T-helper 17 cell (primary cell): ENCODE measurements at regions not wholly inside any gene's neighbourhood (a gene's known extent, or its start where the extent isn't known, plus 50 kb on each side); places are given as distances from the start of the nearest gene placed in this dataset.

Source experiments
- ATAC-seq: fragments of 150-1000 bp; cut with Tn5 transposase; 2 replicates; pipeline ENCODE4 v1.10.0; 2021; ENCODE audit warnings: mild to moderate bottlenecking, moderate library complexity
- DNase-seq, 3 donors: peaks; one replicate each; pipeline versions ENCODE4 v3.0.0 to v3.0.0-alpha.2; 2020 to 2021
- H3K9me3 ChIP-seq: one replicate; pipeline ENCODE4 v1.7.0; 2013; ENCODE audit warnings: low read length, mild to moderate bottlenecking; ENCODE audit not compliant: control insufficient read depth, poor library complexity, severe bottlenecking
- H3K27ac Mint-ChIP-seq: one replicate; pipeline ENCODE4 v1.8.0; 2022; ENCODE audit warnings: mild to moderate bottlenecking, moderate library complexity, mixed read lengths
- H3K27me3 Mint-ChIP-seq: one replicate; pipeline ENCODE4 v1.8.0; 2022; ENCODE audit warnings: mixed read lengths
- H3K36me3 Mint-ChIP-seq: one replicate; pipeline ENCODE4 v1.8.0; 2022; ENCODE audit warnings: low read depth, mixed read lengths
- H3K4me1 Mint-ChIP-seq: one replicate; pipeline ENCODE4 v1.8.0; 2022; ENCODE audit warnings: mild to moderate bottlenecking, mixed read lengths
- H3K4me3 Mint-ChIP-seq: one replicate; pipeline ENCODE4 v1.8.0; 2022; ENCODE audit warnings: mild to moderate bottlenecking, moderate library complexity, mixed read lengths

DNA sequence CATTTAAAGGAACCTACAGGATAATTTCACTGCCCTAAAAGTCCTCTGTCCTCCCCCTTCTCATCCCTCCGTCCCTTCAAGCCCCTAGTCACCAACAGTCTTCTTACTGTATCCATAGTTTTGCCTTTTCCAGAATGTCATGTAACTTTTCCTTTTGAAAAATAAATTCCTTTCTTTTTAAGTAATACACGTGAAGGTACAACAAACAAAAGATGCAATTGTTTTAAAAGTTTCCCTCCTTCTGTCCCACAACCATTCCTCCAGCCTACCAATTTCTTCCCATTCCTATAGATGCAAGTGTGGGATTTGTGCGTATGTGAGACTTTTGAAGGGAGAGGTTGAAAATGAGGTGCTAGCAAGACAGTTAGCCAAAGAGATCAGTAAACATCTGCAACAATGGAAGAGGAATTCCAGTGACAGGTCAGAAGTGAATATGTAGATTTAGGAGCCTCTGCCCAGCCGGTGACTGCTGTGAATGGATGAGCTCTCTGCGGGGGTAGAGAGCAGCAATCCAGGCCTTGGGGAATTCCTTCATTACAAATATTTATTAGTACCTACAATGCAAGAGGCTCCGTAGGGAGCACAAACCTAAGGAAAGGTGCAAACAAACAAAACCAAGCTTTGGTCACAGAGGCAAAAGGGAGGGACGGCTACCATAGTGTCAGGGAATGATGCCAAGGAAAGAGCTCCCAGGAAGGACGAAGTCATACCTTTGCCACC is 243.6 kb downstream of the SKIDA1 start:
- Mint-ChIP-seq H3K4me3 (no peak overlapping the region), H3K27me3 (peaks cover 19% of the 10 kb centered on the region), H3K27ac (no peak overlapping the region), H3K4me1 (peaks cover 2% of the 10 kb centered on the region), H3K36me3 (no peaks in the 10 kb centered on the region)
- DNase-seq (no peak), ATAC-seq (no peak)
- H3K9me3 ChIP-seq = no peaks in the 10 kb centered on the region

DNA sequence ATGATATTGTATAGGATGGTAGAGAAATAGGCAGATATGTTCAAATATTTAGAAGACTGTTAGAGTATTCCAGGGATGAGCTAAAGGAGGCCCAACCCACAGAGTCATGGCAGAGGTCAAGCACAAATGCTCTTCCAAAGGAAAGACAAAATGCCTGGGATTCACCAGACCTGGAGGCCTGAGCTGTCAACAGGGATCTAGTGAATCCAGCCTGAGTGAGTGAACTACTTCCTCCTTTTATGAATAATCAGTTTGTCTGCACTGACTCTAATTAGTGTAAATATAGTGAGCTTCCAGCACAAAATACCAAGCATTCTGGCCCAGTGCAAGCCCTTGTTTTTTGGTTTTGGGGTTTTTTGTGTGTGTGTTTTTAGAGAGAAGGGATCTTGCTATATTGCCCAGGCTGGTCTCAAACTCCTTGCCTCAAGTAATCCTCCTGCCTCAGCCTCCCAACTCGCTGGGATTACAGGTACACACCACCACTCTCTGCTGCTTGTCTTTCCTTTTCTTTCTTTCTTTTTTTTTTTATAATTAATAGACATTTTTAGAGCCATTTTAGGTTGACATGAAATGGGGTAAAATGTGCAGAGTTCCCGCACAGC is 244.4 kb downstream of the SKIDA1 start:
- peaks cover 2% of the 10 kb centered on the region for H3K4me1 Mint-ChIP-seq
- DNase-seq (no peak), ATAC-seq (no peak)
- no peaks in the 10 kb centered on the region for H3K36me3 Mint-ChIP-seq
- no peak overlapping the region for H3K27ac Mint-ChIP-seq
- H3K4me3 Mint-ChIP-seq = no peak overlapping the region
- H3K9me3 ChIP-seq = no peaks in the 10 kb centered on the region
- H3K27me3 Mint-ChIP-seq = peaks cover 18% of the 10 kb centered on the region

DNA sequence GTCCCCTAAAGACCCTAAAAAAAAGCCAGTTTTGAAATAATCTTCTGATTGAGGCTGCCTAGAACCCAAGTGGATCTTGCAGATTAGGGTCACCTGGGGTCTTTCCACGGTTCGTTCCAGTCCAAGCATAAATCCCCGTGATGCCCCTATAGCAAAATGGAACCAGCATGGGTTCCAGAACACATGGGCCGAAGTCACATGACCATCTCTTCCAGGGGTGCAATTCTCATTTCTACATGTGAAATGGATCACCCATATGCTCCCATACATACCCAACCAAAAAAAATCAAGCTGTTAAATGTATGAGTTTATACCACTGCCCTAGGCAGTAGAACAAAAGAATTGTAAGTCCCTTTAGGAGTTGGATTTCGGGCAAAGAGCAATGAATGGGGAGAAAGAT is 245.4 kb downstream of the SKIDA1 start:
- Mint-ChIP-seq H3K27me3 (peaks cover 9% of the 10 kb centered on the region), H3K4me1 (peaks cover 2% of the 10 kb centered on the region), H3K4me3 (no peak overlapping the region), H3K27ac (no peak overlapping the region), H3K36me3 (no peaks in the 10 kb centered on the region)
- ATAC-seq = no peak
- no peak for DNase-seq
- no peaks in the 10 kb centered on the region for H3K9me3 ChIP-seq

DNA sequence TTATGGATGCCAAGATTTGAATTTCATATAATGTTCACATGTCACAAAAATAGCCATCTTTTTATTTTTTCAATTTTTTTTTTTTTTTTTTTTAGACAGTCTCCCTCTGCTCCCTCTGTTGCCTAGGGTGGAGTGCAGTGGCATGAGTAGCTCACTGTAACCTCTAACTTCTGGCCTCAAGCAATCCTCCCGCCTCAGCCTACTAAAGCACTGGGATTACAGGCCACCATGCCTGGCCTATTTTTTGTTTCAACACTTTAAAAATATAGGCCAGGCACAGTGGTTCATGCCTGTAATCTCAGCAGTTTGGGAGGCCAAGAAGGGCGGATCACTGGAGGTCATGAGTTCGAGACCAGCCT is 246.3 kb downstream of the SKIDA1 start:
- peaks cover 2% of the 10 kb centered on the region for H3K4me1 Mint-ChIP-seq
- H3K9me3 ChIP-seq = no peaks in the 10 kb centered on the region
- no peak overlapping the region for H3K4me3 Mint-ChIP-seq
- DNase-seq = no peak
- no peak overlapping the region for H3K27ac Mint-ChIP-seq
- no peaks in the 10 kb centered on the region for H3K36me3 Mint-ChIP-seq
- no peak for ATAC-seq
- peaks cover 9% of the 10 kb centered on the region for H3K27me3 Mint-ChIP-seq

DNA sequence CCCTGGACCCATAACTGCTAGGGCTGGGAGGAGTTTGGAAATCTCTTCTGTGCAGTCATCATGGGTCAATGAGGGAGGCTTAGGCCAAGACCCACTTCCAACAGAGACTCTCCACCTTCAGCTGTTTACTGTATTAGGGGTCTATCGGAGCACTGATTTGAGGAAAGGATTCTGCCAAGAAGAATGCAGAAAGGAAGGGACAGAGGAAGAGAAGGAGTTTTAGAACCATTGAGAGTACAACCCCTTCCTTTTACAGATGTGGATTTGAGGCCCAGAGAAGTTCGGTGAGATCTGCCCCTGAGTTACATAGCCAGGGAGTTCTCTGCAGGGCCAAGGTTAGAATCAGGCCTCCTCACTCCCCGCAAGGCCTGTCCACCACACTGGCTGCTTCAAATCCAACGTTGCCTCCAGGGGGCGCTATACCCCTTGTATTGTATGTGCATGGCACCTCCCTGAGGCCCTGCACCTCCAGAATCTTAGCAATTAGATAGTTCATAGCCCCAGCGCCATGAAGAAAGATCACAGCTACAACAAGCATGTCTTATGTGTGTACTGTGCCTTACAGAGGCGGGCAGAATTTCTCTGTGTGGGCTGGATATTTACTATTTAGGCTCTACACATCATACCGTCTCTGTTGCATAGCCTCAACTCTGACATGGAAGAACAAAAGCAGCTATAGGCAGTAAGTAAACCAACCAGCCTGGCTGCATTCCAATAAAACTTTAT is 246.8 kb downstream of the SKIDA1 start:
- ATAC-seq (no peak), DNase-seq (peak in 1 of 3 donors; percentile 29)
- Mint-ChIP-seq H3K4me3 (no peak overlapping the region), H3K4me1 (peaks cover 2% of the 10 kb centered on the region), H3K36me3 (no peaks in the 10 kb centered on the region), H3K27ac (no peak overlapping the region), H3K27me3 (peaks cover 9% of the 10 kb centered on the region)
- H3K9me3 ChIP-seq = no peaks in the 10 kb centered on the region

DNA sequence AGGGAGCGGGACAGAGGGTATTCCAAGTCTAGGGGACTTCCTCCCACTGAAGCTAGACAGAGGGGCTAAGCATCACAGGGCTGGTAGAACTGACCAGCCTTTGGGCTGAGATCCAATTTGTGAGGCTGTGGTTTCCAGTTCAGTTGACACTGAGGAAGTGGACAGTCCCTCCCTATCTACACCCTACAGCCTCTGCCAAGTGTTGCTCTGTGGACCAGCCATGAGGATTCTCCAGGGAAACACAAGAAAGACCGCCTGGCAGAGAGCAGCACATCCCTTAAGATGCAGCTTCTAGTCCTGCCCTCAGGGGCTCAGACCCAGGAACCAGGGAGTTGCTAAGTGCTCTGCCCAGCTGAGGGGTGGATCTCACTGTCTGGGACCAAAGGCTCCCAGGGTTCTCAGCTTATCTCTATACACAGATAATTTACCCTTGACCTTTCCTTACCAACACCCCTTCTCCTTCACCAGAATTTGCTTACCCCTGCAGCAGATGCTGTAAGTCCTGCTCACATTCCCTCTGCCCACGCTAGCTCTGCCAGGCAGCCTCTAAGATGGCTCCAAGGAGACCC is 252.0 kb downstream of the SKIDA1 start:
- H3K9me3 ChIP-seq = no peaks in the 10 kb centered on the region
- Mint-ChIP-seq H3K4me3 (no peak overlapping the region), H3K36me3 (no peaks in the 10 kb centered on the region), H3K4me1 (peaks cover 1% of the 10 kb centered on the region), H3K27me3 (no peaks in the 10 kb centered on the region), H3K27ac (no peak overlapping the region)
- ATAC-seq (no peak), DNase-seq (no peak)

DNA sequence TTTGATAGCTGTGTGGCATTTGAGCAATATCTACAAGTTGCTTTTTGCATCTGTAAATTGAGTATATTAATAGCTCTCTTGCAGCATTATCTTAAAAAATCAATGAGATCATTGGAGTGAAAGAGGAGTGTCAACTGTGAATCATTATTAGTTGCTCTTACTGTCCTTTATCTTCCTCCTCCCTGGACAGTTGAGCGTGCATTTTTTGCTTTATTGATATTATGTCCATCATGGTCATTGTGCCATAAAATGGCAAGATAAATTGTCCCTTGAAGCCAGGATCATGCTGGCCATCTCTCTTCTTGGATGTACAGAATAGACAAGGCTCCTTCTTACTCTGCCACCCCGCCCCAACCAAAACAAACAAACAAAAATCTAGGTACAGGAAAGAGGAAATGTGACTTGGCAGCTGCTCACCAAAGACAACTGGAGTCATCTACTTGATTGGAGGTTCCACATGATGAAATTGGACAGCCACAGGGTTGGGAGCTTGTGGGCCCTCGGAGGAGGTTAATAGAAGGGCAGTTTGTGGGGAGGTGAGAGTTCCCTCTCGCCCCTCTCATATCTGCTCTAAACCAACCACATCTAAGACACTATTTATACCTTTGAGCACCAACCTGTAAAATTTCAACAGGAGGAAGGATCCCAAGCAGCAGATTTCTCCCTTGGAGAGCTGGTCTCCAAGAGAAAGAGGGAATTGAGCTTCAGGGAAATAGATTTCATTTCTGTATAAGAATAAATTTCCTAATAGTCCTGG is 252.7 kb downstream of the SKIDA1 start:
- no peak overlapping the region for H3K27ac Mint-ChIP-seq
- no peak for ATAC-seq

DNA sequence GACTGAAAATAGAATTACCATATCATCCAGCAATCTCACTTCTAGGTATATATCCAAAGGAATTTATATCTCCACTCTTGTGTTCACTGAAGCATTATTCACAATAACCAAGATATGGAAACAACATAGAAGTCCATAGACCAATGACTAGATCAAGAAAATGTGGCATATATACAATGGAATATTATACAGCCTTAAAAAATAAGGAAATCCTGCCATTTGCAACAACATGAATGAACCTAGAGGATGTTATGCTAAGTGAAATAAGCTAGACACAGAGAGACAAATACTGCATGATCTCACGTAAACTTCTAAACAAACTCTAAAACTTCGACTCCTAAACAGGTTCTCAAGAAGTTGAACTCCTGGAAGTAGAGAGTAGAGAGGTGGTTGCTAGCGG is 254.5 kb downstream of the SKIDA1 start:
- no peaks in the 10 kb centered on the region for H3K36me3 Mint-ChIP-seq
- H3K4me3 Mint-ChIP-seq = no peak overlapping the region
- no peaks in the 10 kb centered on the region for H3K27me3 Mint-ChIP-seq
- H3K9me3 ChIP-seq = no peaks in the 10 kb centered on the region
- no peaks in the 10 kb centered on the region for H3K4me1 Mint-ChIP-seq
- no peak for ATAC-seq
- no peak for DNase-seq
- H3K27ac Mint-ChIP-seq = no peak overlapping the region

More for the DNA sequence above, 252.7 kb downstream of the SKIDA1 start:
- H3K27me3 Mint-ChIP-seq = no peaks in the 10 kb centered on the region
- no peak overlapping the region for H3K4me3 Mint-ChIP-seq
- no peaks in the 10 kb centered on the region for H3K9me3 ChIP-seq
- DNase-seq = no peak
- H3K36me3 Mint-ChIP-seq = no peaks in the 10 kb centered on the region
- H3K4me1 Mint-ChIP-seq = no peaks in the 10 kb centered on the region

DNA sequence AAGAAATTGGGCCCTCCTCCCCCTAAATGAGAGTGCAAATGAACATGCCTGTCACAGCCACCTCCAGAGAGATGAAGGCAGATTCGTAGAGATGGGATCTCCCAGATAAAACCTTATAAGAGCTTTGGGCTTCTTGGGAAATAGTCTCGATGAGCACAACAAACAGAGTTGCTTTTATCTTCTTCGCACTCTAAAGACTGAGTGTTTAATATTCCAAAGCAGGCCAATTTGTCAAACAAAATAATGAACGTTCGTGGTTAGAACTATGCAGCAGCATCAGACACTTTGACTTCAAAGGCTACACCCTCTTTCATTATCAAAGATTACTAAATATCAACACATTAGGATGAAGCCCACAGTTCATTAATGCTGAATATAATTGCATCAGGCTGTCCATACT is 256.2 kb downstream of the SKIDA1 start:
- H3K27ac Mint-ChIP-seq = no peak overlapping the region
- H3K4me1 Mint-ChIP-seq = no peaks in the 10 kb centered on the region
- H3K27me3 Mint-ChIP-seq = no peaks in the 10 kb centered on the region
- H3K4me3 Mint-ChIP-seq = no peak overlapping the region
- H3K9me3 ChIP-seq = no peaks in the 10 kb centered on the region
- no peaks in the 10 kb centered on the region for H3K36me3 Mint-ChIP-seq
- DNase-seq = no peak
- ATAC-seq = no peak

DNA sequence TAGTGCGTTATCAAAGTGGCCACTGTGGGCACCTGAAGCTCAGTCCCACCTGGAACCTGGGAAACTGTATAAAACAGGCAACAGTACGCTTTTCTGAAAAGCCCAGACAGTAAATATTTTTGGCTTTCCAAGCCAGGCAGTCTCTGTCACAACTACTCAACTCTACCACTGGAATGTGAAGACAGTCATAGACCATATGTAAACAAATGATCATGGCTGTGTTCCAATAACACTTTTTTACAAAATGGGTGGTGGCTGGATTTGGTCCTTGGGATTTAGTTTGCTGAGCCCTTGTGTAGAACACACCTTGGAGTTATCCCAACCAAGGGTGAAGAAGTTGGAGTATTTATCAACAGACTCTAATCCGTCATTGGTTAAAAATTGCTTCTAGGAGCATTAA is 259.9 kb downstream of the SKIDA1 start:
- Mint-ChIP-seq H3K4me3 (no peak overlapping the region), H3K4me1 (no peaks in the 10 kb centered on the region), H3K36me3 (no peaks in the 10 kb centered on the region), H3K27ac (no peak overlapping the region), H3K27me3 (peaks cover 18% of the 10 kb centered on the region)
- no peaks in the 10 kb centered on the region for H3K9me3 ChIP-seq
- DNase-seq (no peak), ATAC-seq (no peak)

DNA sequence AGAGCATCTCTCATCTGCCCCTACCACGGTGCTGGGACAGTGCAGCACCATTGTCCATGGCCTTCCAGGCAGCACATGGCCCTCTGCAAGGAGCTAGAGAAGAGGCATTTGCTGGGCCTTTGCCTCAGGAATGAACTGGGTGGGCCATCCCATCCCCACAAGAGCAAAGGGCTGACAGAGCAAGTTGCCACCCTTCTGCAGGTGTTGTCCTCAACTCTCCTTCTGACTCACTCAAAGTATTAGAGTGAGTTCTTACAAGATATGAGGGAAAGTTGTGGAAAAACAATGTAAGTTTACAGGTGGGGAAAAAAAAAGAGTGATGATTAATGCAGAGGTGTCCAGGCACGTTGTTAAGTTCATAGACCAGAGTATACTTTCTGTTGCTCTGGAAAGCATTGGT is 261.2 kb downstream of the SKIDA1 start:
- H3K4me1 Mint-ChIP-seq = no peaks in the 10 kb centered on the region
- no peak for ATAC-seq

DNA sequence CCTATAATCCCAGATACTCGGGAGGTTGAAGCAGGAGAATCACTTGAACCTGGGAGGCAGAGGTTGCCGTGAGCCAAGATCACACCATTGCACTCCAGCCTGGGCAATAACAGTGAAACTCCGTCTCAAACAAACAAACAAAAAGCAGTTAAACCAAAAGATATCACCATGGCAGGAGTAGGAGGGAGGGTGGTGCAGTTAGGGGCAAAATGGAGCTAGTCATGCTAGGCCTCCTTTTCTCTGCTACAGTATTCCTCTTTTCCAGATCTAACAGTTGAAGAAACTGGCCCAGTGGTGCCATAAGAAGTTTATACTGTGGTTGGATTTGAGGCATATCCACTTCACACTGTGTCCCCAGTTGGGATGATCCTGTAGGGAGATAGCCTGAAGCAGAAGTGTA is 261.6 kb downstream of the SKIDA1 start:
- no peak overlapping the region for H3K27ac Mint-ChIP-seq

More for the DNA sequence above, 261.2 kb downstream of the SKIDA1 start:
- H3K36me3 Mint-ChIP-seq = no peaks in the 10 kb centered on the region
- H3K9me3 ChIP-seq = no peaks in the 10 kb centered on the region
- H3K27me3 Mint-ChIP-seq = peaks cover 25% of the 10 kb centered on the region
- DNase-seq = no peak
- no peak overlapping the region for H3K27ac Mint-ChIP-seq
- H3K4me3 Mint-ChIP-seq = no peak overlapping the region

DNA sequence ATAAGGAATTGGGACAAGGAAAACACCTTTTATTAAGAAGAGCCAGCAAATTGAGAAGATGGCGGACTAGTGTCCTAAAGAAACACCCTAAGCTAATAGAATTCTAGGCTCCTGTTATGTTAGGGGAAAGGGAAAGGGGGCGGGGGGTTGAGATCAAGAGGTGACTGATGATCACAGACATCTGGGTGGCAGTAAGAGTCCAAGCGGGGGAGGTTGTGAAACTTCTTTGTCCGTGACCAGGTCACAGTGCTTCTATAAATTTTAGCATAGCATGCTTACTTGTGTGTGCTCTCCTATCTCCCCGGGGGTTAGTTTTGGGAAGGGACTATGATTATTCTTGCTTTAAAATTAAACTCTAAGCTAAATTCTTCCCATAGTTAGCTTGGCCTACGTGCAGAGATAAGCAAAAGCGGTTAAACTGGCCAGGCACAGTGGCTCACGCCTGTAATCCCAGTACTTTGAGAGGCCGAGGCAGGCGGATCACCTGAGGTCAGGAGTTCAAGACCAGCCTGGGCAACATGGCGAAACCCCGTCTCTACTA is 262.1 kb downstream of the SKIDA1 start:
- Mint-ChIP-seq H3K27me3 (peaks cover 29% of the 10 kb centered on the region), H3K4me1 (no peaks in the 10 kb centered on the region), H3K36me3 (no peaks in the 10 kb centered on the region), H3K4me3 (no peak overlapping the region), H3K27ac (no peak overlapping the region)
- no peaks in the 10 kb centered on the region for H3K9me3 ChIP-seq
- DNase-seq = no peak
- ATAC-seq = no peak

More for the DNA sequence above, 261.6 kb downstream of the SKIDA1 start:
- Mint-ChIP-seq H3K4me1 (no peaks in the 10 kb centered on the region), H3K4me3 (no peak overlapping the region), H3K36me3 (no peaks in the 10 kb centered on the region), H3K27me3 (peaks cover 29% of the 10 kb centered on the region)
- DNase-seq (no peak), ATAC-seq (no peak)
- H3K9me3 ChIP-seq = no peaks in the 10 kb centered on the region
